Thyroid gland (tissue), 4 donors: ENCODE measurements at regions not wholly inside any gene's neighbourhood (a gene's known extent, or its start where the extent isn't known, plus 50 kb on each side); places are given as distances from the start of the nearest gene placed in this dataset.

Source experiments
- POLR2A ChIP-seq, 2 donors: fragments of 450-650 bp; IDR thresholded peaks; one replicate each; pipeline ENCODE4 v1.6.1; 2017; ENCODE audit warnings: antibody characterized with exemption in 2 of 2, mild to moderate bottlenecking in 2 of 2, moderate library complexity in 1 of 2
- TF ChIP-seq, protein P1 (sequence below), 6 experiments: fragments of 200-600 bp in 3 of 6; fragments of 450-650 bp in 3 of 6; sonication (generic) in 3 of 6; IDR thresholded peaks; one replicate each; pipeline ENCODE4 v1.5.1; 2016 to 2019; ENCODE audit warnings: antibody characterized with exemption in 6 of 6, mild to moderate bottlenecking in 2 of 6, inconsistent platforms in 1 of 6, moderate library complexity in 1 of 6

DNA sequence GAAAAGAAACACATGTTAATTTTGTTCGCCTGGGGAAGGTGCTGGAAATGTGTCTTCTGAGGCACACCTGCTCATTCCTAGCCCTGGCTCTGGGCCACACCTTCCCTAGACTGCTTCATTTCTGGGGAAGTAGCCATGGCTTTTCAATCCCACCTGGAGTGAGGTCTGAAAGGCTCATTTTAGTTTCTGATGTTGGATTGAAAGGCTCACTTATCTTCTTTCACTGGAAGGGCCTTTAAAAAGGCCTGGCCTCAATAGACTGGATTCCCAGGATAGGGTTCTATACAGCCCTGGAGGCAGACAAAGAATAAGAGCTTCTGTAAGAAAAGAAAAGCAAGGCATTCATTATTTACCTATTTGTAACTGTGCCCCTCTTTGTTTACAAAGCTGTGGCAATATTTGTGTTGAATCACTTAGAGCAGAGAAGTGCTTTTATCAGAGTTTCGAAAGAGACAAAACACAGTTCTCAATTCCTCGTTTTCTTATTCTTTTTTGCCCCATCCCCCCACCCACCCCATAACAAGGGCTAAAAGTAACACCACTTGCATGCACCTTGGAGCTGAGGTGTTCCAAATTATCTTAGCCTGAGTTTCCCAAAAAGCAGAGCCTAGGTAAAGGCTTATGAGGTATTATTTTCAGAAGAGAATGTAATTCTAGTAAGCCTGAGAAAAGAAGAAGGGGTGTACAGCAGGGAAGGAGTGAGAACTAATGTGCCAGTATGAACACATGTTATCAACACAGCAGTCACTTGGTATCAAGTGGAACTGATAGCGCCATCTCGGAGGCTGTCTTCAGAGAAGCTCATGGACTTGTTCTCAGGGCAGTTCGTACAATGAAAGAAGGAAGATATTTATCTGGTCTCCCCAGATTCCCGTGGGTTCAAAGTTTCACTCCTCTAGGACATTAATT, 413.1 kb downstream of the KCTD16 start:
- TF ChIP-seq, protein P1, sequence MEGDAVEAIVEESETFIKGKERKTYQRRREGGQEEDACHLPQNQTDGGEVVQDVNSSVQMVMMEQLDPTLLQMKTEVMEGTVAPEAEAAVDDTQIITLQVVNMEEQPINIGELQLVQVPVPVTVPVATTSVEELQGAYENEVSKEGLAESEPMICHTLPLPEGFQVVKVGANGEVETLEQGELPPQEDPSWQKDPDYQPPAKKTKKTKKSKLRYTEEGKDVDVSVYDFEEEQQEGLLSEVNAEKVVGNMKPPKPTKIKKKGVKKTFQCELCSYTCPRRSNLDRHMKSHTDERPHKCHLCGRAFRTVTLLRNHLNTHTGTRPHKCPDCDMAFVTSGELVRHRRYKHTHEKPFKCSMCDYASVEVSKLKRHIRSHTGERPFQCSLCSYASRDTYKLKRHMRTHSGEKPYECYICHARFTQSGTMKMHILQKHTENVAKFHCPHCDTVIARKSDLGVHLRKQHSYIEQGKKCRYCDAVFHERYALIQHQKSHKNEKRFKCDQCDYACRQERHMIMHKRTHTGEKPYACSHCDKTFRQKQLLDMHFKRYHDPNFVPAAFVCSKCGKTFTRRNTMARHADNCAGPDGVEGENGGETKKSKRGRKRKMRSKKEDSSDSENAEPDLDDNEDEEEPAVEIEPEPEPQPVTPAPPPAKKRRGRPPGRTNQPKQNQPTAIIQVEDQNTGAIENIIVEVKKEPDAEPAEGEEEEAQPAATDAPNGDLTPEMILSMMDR (IDR thresholded peaks at IDR 0.05), result no peak
- TF ChIP-seq POLR2A (IDR thresholded peaks at IDR 0.05), result no peak
